Lower lobe of right lung (tissue), 2 donors: ENCODE measurements at regions not wholly inside any gene's neighbourhood (a gene's known extent, or its start where the extent isn't known, plus 50 kb on each side); places are given as distances from the start of the nearest gene placed in this dataset.
A peak's percentile ranks its signal among the peaks of the same experiment; 100 is the strongest.

Source experiments
- ATAC-seq, 2 donors: fragments of 200-7000 bp; cut with Tn5 transposase; one replicate each; pipeline ENCODE4 v1.9.1; 2020 to 2022; ENCODE audit warnings: mild to moderate bottlenecking in 2 of 2, moderate library complexity in 2 of 2
- DNase-seq: peaks from one replicate; pipeline ENCODE4 v3.0.0-alpha.2; 2020
- H3K27ac ChIP-seq: fragments of 200-600 bp; one replicate; pipeline ENCODE4 v1.8.0; 2022
- H3K27me3 ChIP-seq: fragments of 200-600 bp; one replicate; pipeline ENCODE4 v1.8.0; 2022; ENCODE audit warnings: low read depth
- H3K36me3 ChIP-seq: fragments of 200-600 bp; one replicate; pipeline ENCODE4 v1.8.0; 2022; ENCODE audit warnings: mild to moderate bottlenecking
- H3K4me1 ChIP-seq: fragments of 200-600 bp; one replicate; pipeline ENCODE4 v1.8.0; 2022
- H3K4me3 ChIP-seq: fragments of 200-600 bp; one replicate; pipeline ENCODE4 v1.8.0; 2022; ENCODE audit warnings: mild to moderate bottlenecking
- H3K9me3 ChIP-seq: fragments of 200-600 bp; one replicate; pipeline ENCODE4 v1.8.0; 2022
- CTCF ChIP-seq: fragments of 200-600 bp; IDR thresholded peaks from one replicate; pipeline ENCODE4 v1.8.0; 2022; ENCODE audit warnings: antibody characterized with exemption, mild to moderate bottlenecking
- intact Hi-C: fragments of 100-400 bp; cut with DNase I; formaldehyde crosslinking; loops from one replicate; pipeline ENCODE4 v1.11.0; 2022
- donor health status: DM: no; HTN: yes; CAD: no; lungs with severe emphysema.

- H3K9me3 ChIP-seq, result no peaks in the 10 kb centered on the region
- no peaks in the 10 kb centered on the region for H3K36me3 ChIP-seq
- no peak for DNase-seq
- no peaks in the 10 kb centered on the region for H3K27me3 ChIP-seq
- H3K27ac ChIP-seq, result peak overlapping the region; percentile 37
- ATAC-seq, result no peak
- TF ChIP-seq CTCF, result no peak
- no peak overlapping the region for H3K4me3 ChIP-seq
- H3K4me1 ChIP-seq, result peaks cover 25% of the 10 kb centered on the region
- intact Hi-C loops, result no loop called here
These were observed 501.3 kb upstream of the SULF2 start for GRCh38 chr20:48286601-48287000.

- intact Hi-C loops, result no loop called here
- DNase-seq (no peak), ATAC-seq (no peak)
- H3K36me3 ChIP-seq, result no peaks in the 10 kb centered on the region
- peaks cover 25% of the 10 kb centered on the region for H3K4me1 ChIP-seq
- no peaks in the 10 kb centered on the region for H3K27me3 ChIP-seq
- H3K4me3 ChIP-seq, result no peak overlapping the region
- no peak for TF ChIP-seq CTCF
- no peaks in the 10 kb centered on the region for H3K9me3 ChIP-seq
- no peak overlapping the region for H3K27ac ChIP-seq
These were observed 500.4 kb upstream of the SULF2 start for GRCh38 chr20:48285656-48286055.

GRCh38 chr20:48284837-48285236, 499.6 kb upstream of the SULF2 start:
- ATAC-seq (no peak), DNase-seq (no peak)
- H3K4me3 ChIP-seq, result no peak overlapping the region
- no peak for TF ChIP-seq CTCF
- intact Hi-C loops, result no loop called here
- H3K36me3 ChIP-seq, result no peaks in the 10 kb centered on the region
- no peaks in the 10 kb centered on the region for H3K27me3 ChIP-seq
- H3K27ac ChIP-seq, result no peak overlapping the region
- no peaks in the 10 kb centered on the region for H3K9me3 ChIP-seq
- peaks cover 27% of the 10 kb centered on the region for H3K4me1 ChIP-seq

GRCh38 chr20:48284315-48284714, 499.0 kb upstream of the SULF2 start:
- DNase-seq (no peak), ATAC-seq (no peak)
- Histone ChIP-seq H3K27ac (no peak overlapping the region), H3K4me1 (peaks cover 33% of the 10 kb centered on the region), H3K27me3 (no peaks in the 10 kb centered on the region), H3K9me3 (no peaks in the 10 kb centered on the region), H3K4me3 (no peak overlapping the region), H3K36me3 (no peaks in the 10 kb centered on the region)
- no peak for TF ChIP-seq CTCF
- intact Hi-C loops, result no loop called here

- H3K4me1 ChIP-seq, result peaks cover 40% of the 10 kb centered on the region
- intact Hi-C loops, result no loop called here
- H3K4me3 ChIP-seq, result no peak overlapping the region
- H3K9me3 ChIP-seq, result no peaks in the 10 kb centered on the region
- H3K27me3 ChIP-seq, result no peaks in the 10 kb centered on the region
- H3K27ac ChIP-seq, result no peak overlapping the region
- ATAC-seq, result peak; percentile 68
- no peak for TF ChIP-seq CTCF
- peak; percentile 51 for DNase-seq
- H3K36me3 ChIP-seq, result no peaks in the 10 kb centered on the region
These were observed 498.3 kb upstream of the SULF2 start for GRCh38 chr20:48283470-48284110.
